ENCODE measurements at regions not wholly inside any gene's neighbourhood (a gene's known extent, or its start where the extent isn't known, plus 50 kb on each side); places are given as distances from the start of the nearest gene placed in this dataset.

GRCh38 chr1:96073100-96073499, 648.5 kb upstream of the PTBP2 start (continued):
- TF ChIP-seq CHD7 (IDR thresholded peaks at IDR 0.05; ENCODE audit: insufficient replicate concordance, low read length): no peak
- TF ChIP-seq TAF1 (IDR thresholded peaks at IDR 0.05; ENCODE audit: low read depth, low read length): no peak
- TF ChIP-seq ASH2L (IDR thresholded peaks at IDR 0.05; ENCODE audit: low read length): no peak
- no peak for TF ChIP-seq SP4 (IDR thresholded peaks at IDR 0.05; ENCODE audit: low read length)
- no peak for TF ChIP-seq ZNF274 (IDR thresholded peaks at IDR 0.05; ENCODE audit: borderline replicate concordance, extremely low read depth, low read length)

All from H1 (cell line).